Esophagus squamous epithelium (tissue), 4 donors: ENCODE measurements at regions not wholly inside any gene's neighbourhood (a gene's known extent, or its start where the extent isn't known, plus 50 kb on each side); places are given as distances from the start of the nearest gene placed in this dataset.

Experiments used
- POLR2A ChIP-seq, 4 donors: fragments of 450-650 bp; IDR thresholded peaks; one replicate each; pipeline ENCODE4 v1.6.1; 2017; ENCODE audit warnings: antibody characterized with exemption in 4 of 4, mild to moderate bottlenecking in 4 of 4, moderate library complexity in 3 of 4
- TF ChIP-seq, protein P1 (sequence below), 6 experiments: fragments of 450-650 bp in 4 of 6; fragments of 200-600 bp in 2 of 6; sonication (generic) in 2 of 6; IDR thresholded peaks; one replicate each; pipeline ENCODE4 v1.5.1; 2016 to 2019; ENCODE audit warnings: antibody characterized with exemption in 6 of 6, mild to moderate bottlenecking in 4 of 6, moderate library complexity in 4 of 6

DNA sequence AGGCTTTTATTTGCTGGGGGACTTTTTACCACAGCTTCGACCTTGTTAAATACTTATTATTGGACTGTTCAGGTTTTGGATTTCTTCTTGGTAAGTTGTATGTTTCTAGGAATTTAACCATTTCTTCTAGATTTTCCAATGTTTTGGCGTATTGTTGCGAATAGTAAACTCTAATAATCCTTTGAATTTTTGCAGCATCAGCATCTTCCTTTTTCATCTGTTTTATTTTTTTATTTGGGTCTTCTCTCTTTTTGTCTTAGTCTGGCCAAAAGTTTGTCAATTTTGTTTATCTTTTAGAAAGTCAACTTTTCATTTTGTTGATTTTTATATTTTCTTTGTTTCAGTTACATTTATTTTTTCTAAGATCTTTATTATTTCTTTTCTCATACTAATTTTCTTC is 1272.0 kb downstream of the HACE1 start:
- TF ChIP-seq, protein P1, sequence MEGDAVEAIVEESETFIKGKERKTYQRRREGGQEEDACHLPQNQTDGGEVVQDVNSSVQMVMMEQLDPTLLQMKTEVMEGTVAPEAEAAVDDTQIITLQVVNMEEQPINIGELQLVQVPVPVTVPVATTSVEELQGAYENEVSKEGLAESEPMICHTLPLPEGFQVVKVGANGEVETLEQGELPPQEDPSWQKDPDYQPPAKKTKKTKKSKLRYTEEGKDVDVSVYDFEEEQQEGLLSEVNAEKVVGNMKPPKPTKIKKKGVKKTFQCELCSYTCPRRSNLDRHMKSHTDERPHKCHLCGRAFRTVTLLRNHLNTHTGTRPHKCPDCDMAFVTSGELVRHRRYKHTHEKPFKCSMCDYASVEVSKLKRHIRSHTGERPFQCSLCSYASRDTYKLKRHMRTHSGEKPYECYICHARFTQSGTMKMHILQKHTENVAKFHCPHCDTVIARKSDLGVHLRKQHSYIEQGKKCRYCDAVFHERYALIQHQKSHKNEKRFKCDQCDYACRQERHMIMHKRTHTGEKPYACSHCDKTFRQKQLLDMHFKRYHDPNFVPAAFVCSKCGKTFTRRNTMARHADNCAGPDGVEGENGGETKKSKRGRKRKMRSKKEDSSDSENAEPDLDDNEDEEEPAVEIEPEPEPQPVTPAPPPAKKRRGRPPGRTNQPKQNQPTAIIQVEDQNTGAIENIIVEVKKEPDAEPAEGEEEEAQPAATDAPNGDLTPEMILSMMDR (IDR thresholded peaks at IDR 0.05) = no peak
- no peak for TF ChIP-seq POLR2A (IDR thresholded peaks at IDR 0.05)
